HepG2 (cell line): ENCODE measurements at regions not wholly inside any gene's neighbourhood (a gene's known extent, or its start where the extent isn't known, plus 50 kb on each side); places are given as distances from the start of the nearest gene placed in this dataset.

Source experiments
- ATF1 ChIP-seq: IDR thresholded peaks from 2 replicates; pipeline ENCODE4 v1.6.1; 2016; ENCODE audit warnings: mild to moderate bottlenecking, control low read depth
- FOXC1 ChIP-seq: sonication (generic); formaldehyde crosslinking; IDR thresholded peaks from 2 replicates; pipeline ENCODE4 v1.8.0; 2022; ENCODE audit warnings: mild to moderate bottlenecking, missing genetic modification reagents, borderline replicate concordance
- ZFP36 ChIP-seq: fragments of 150-350 bp; IDR thresholded peaks from 2 replicates; pipeline ENCODE4 v1.6.1; 2018; ENCODE audit warnings: borderline replicate concordance, low read length, low read depth; ENCODE audit not compliant: partially characterized antibody
- ZFP90 ChIP-seq: sonication (generic); formaldehyde crosslinking; IDR thresholded peaks from 2 replicates; pipeline ENCODE4 v1.8.0; 2022; ENCODE audit warnings: missing genetic modification reagents, mild to moderate bottlenecking, inconsistent platforms, borderline replicate concordance
- ZNF446 ChIP-seq: sonication (generic); formaldehyde crosslinking; IDR thresholded peaks from 2 replicates; pipeline ENCODE4 v1.5.0; 2020; ENCODE audit warnings: mild to moderate bottlenecking, missing genetic modification reagents
- TF ChIP-seq, protein P1 (sequence below), 2 experiments: fragments of 450-650 bp in 1 of 2; sonication (generic) in 1 of 2; formaldehyde crosslinking in 1 of 2; IDR thresholded peaks; 2 replicates each; pipeline versions ENCODE4 v1.6.1 to v1.8.0; 2016 to 2022; ENCODE audit warnings: antibody characterized with exemption in 1 of 2, mild to moderate bottlenecking in 1 of 2, missing genetic modification reagents in 1 of 2
- TF ChIP-seq, protein P2 (sequence below): IDR thresholded peaks from 2 replicates; pipeline ENCODE4 v1.6.1; 2016; ENCODE audit warnings: low read depth

DNA sequence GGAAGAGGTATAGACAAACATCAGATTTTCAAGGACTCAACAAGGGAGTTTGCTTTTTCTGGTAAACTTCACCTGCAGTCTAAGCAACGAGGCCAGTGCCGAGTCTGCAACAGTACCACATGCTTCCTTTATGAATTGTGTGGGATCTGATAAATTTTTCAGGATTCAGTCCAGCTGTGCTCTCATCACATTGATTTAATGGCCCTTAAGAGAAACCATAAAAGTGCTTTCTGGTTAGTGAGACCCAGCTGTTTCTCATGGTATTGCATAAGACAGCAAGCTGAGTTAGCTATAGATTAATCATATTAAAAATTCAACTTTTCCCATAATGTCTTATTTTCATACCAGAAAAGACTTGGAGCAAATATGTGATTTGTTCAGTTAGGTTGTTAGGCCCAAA lies 291.4 kb downstream of the CENPW start (continued):
- TF ChIP-seq, protein P1, sequence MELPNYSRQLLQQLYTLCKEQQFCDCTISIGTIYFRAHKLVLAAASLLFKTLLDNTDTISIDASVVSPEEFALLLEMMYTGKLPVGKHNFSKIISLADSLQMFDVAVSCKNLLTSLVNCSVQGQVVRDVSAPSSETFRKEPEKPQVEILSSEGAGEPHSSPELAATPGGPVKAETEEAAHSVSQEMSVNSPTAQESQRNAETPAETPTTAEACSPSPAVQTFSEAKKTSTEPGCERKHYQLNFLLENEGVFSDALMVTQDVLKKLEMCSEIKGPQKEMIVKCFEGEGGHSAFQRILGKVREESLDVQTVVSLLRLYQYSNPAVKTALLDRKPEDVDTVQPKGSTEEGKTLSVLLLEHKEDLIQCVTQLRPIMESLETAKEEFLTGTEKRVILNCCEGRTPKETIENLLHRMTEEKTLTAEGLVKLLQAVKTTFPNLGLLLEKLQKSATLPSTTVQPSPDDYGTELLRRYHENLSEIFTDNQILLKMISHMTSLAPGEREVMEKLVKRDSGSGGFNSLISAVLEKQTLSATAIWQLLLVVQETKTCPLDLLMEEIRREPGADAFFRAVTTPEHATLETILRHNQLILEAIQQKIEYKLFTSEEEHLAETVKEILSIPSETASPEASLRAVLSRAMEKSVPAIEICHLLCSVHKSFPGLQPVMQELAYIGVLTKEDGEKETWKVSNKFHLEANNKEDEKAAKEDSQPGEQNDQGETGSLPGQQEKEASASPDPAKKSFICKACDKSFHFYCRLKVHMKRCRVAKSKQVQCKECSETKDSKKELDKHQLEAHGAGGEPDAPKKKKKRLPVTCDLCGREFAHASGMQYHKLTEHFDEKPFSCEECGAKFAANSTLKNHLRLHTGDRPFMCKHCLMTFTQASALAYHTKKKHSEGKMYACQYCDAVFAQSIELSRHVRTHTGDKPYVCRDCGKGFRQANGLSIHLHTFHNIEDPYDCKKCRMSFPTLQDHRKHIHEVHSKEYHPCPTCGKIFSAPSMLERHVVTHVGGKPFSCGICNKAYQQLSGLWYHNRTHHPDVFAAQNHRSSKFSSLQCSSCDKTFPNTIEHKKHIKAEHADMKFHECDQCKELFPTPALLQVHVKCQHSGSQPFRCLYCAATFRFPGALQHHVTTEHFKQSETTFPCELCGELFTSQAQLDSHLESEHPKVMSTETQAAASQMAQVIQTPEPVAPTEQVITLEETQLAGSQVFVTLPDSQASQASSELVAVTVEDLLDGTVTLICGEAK (IDR thresholded peaks at IDR 0.05): no peak
- TF ChIP-seq, protein P1 (CRISPR knock-in tag; IDR thresholded peaks at IDR 0.05): no peak
- TF ChIP-seq ZNF446 (no peak), ZFP90 (CRISPR knock-in tag) (no peak), ATF1 (CRISPR knock-in tag) (no peak), ZFP36 (no peak), FOXC1 (CRISPR knock-in tag) (no peak)
- TF ChIP-seq, protein P2, sequence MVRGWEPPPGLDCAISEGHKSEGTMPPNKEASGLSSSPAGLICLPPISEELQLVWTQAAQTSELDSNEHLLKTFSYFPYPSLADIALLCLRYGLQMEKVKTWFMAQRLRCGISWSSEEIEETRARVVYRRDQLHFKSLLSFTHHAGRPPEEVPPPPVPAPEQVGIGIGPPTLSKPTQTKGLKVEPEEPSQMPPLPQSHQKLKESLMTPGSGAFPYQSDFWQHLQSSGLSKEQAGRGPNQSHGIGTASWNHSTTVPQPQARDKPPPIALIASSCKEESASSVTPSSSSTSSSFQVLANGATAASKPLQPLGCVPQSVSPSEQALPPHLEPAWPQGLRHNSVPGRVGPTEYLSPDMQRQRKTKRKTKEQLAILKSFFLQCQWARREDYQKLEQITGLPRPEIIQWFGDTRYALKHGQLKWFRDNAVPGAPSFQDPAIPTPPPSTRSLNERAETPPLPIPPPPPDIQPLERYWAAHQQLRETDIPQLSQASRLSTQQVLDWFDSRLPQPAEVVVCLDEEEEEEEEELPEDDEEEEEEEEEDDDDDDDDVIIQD (CRISPR knock-in tag): no peak
